Activated CD4-positive, alpha-beta T cell treated with anti-CD3 and anti-CD28 coated beads, Interleukin-2, amount 10 ng/mL, durations not matched to agents 24 days and 14 days (primary cell): ENCODE measurements at regions not wholly inside any gene's neighbourhood (a gene's known extent, or its start where the extent isn't known, plus 50 kb on each side); places are given as distances from the start of the nearest gene placed in this dataset.
"Not testable (repeated sequence)": the region's sequence is repeated elsewhere in the genome, so short reads cannot be mapped to it uniquely, and the experiment has no call there.

Source experiments
- DNase-seq: peaks from one replicate; pipeline ENCODE4 v3.0.0; 2022
- H3K27ac Mint-ChIP-seq: one replicate; pipeline ENCODE4 v1.8.0; 2022; ENCODE audit warnings: mild to moderate bottlenecking, mixed read lengths
- H3K27me3 Mint-ChIP-seq: one replicate; pipeline ENCODE4 v1.8.0; 2022; ENCODE audit warnings: mixed read lengths
- H3K36me3 Mint-ChIP-seq: one replicate; pipeline ENCODE4 v1.8.0; 2022; ENCODE audit warnings: low read depth, mild to moderate bottlenecking, mixed read lengths
- H3K4me1 Mint-ChIP-seq: one replicate; pipeline ENCODE4 v1.8.0; 2021; ENCODE audit warnings: mixed read lengths
- H3K4me3 Mint-ChIP-seq: one replicate; pipeline ENCODE4 v1.8.0; 2022; ENCODE audit warnings: mild to moderate bottlenecking, moderate library complexity, mixed read lengths
- H3K9me3 Mint-ChIP-seq: one replicate; pipeline ENCODE4 v1.8.0; 2021; ENCODE audit warnings: mixed read lengths
- intact Hi-C: fragments of 100-400 bp; cut with micrococcal nuclease; formaldehyde crosslinking; loops from one replicate; pipeline ENCODE4 v1.15.1; 2023

- Mint-ChIP-seq H3K27me3 (peaks cover 2% of the 10 kb centered on the region), H3K27ac (no peak overlapping the region), H3K36me3 (no peaks in the 10 kb centered on the region), H3K9me3 (peaks cover 3% of the 10 kb centered on the region), H3K4me1 (no peaks in the 10 kb centered on the region), H3K4me3 (no peak overlapping the region)
- intact Hi-C loops = no loop called here
- no peak for DNase-seq
Measured at GRCh38 chr13:50645092-50645491, 198.4 kb downstream of the DLEU7 start.

GRCh38 chr13:50646070-50646469, 197.4 kb downstream of the DLEU7 start:
- intact Hi-C loops = no loop called here
- H3K27ac Mint-ChIP-seq = no peak overlapping the region
- H3K4me3 Mint-ChIP-seq = no peak overlapping the region
- peaks cover 5% of the 10 kb centered on the region for H3K9me3 Mint-ChIP-seq
- peaks cover 4% of the 10 kb centered on the region for H3K27me3 Mint-ChIP-seq
- no peaks in the 10 kb centered on the region for H3K36me3 Mint-ChIP-seq
- DNase-seq = no peak
- no peaks in the 10 kb centered on the region for H3K4me1 Mint-ChIP-seq

GRCh38 chr13:50649211-50649610, 194.3 kb downstream of the DLEU7 start:
- Mint-ChIP-seq H3K4me3 (no peak overlapping the region), H3K9me3 (peaks cover 5% of the 10 kb centered on the region), H3K36me3 (no peaks in the 10 kb centered on the region), H3K4me1 (no peaks in the 10 kb centered on the region), H3K27me3 (peaks cover 9% of the 10 kb centered on the region), H3K27ac (no peak overlapping the region)
- intact Hi-C loops = no loop called here
- no peak for DNase-seq

GRCh38 chr13:50650592-50651504, 192.6 kb downstream of the DLEU7 start:
- intact Hi-C loops = no loop called here
- Mint-ChIP-seq H3K4me1 (no peaks in the 10 kb centered on the region), H3K9me3 (peaks cover 5% of the 10 kb centered on the region), H3K27me3 (peaks cover 14% of the 10 kb centered on the region), H3K36me3 (no peaks in the 10 kb centered on the region), H3K27ac (no peak overlapping the region), H3K4me3 (no peak overlapping the region)
- no peak for DNase-seq

- Mint-ChIP-seq H3K27me3 (peaks cover 17% of the 10 kb centered on the region), H3K27ac (no peak overlapping the region), H3K36me3 (no peaks in the 10 kb centered on the region), H3K9me3 (peaks cover 5% of the 10 kb centered on the region), H3K4me3 (no peak overlapping the region), H3K4me1 (no peaks in the 10 kb centered on the region)
- intact Hi-C loops = no loop called here
- no peak for DNase-seq
Measured at GRCh38 chr13:50651922-50652321, 191.6 kb downstream of the DLEU7 start.

GRCh38 chr13:50654331-50654730, 189.2 kb downstream of the DLEU7 start:
- no peaks in the 10 kb centered on the region for H3K36me3 Mint-ChIP-seq
- H3K9me3 Mint-ChIP-seq = peaks cover 5% of the 10 kb centered on the region
- H3K27me3 Mint-ChIP-seq = peaks cover 19% of the 10 kb centered on the region
- no peak overlapping the region for H3K4me3 Mint-ChIP-seq
- no peak for DNase-seq
- intact Hi-C loops = no loop called here
- H3K27ac Mint-ChIP-seq = no peak overlapping the region
- no peaks in the 10 kb centered on the region for H3K4me1 Mint-ChIP-seq

GRCh38 chr13:50661881-50662280, 181.6 kb downstream of the DLEU7 start:
- H3K36me3 Mint-ChIP-seq, intact Hi-C loops, H3K4me1 Mint-ChIP-seq, H3K4me3 Mint-ChIP-seq, DNase-seq, H3K27me3 Mint-ChIP-seq, H3K27ac Mint-ChIP-seq: not testable (repeated sequence)
- peaks cover 13% of the 10 kb centered on the region for H3K9me3 Mint-ChIP-seq

- no peak overlapping the region for H3K4me3 Mint-ChIP-seq
- DNase-seq = no peak
- no peaks in the 10 kb centered on the region for H3K36me3 Mint-ChIP-seq
- no peak overlapping the region for H3K27ac Mint-ChIP-seq
- intact Hi-C loops = no loop called here
- no peaks in the 10 kb centered on the region for H3K4me1 Mint-ChIP-seq
- H3K9me3 Mint-ChIP-seq = peaks cover 13% of the 10 kb centered on the region
- peaks cover 3% of the 10 kb centered on the region for H3K27me3 Mint-ChIP-seq
Measured at GRCh38 chr13:50664951-50665350, 178.5 kb downstream of the DLEU7 start.

- intact Hi-C loops = no loop called here
- no peaks in the 10 kb centered on the region for H3K4me1 Mint-ChIP-seq
- no peak overlapping the region for H3K4me3 Mint-ChIP-seq
- H3K27ac Mint-ChIP-seq = no peak overlapping the region
- no peak for DNase-seq
- no peaks in the 10 kb centered on the region for H3K36me3 Mint-ChIP-seq
- H3K27me3 Mint-ChIP-seq = peaks cover 10% of the 10 kb centered on the region
- H3K9me3 Mint-ChIP-seq = peaks cover 13% of the 10 kb centered on the region
Measured at GRCh38 chr13:50668049-50668448, 175.4 kb downstream of the DLEU7 start.

- H3K9me3 Mint-ChIP-seq = peaks cover 13% of the 10 kb centered on the region
- no peaks in the 10 kb centered on the region for H3K36me3 Mint-ChIP-seq
- no peak for DNase-seq
- H3K27ac Mint-ChIP-seq = no peak overlapping the region
- H3K4me1 Mint-ChIP-seq = no peaks in the 10 kb centered on the region
- peaks cover 10% of the 10 kb centered on the region for H3K27me3 Mint-ChIP-seq
- intact Hi-C loops = no loop called here
- no peak overlapping the region for H3K4me3 Mint-ChIP-seq
Measured at GRCh38 chr13:50668691-50669271, 174.7 kb downstream of the DLEU7 start.

- Mint-ChIP-seq H3K27me3 (peaks cover 11% of the 10 kb centered on the region), H3K4me1 (no peaks in the 10 kb centered on the region), H3K27ac (no peak overlapping the region), H3K4me3 (no peak overlapping the region), H3K9me3 (peaks cover 12% of the 10 kb centered on the region), H3K36me3 (no peaks in the 10 kb centered on the region)
- no peak for DNase-seq
- intact Hi-C loops = loop anchor here (5.0 kb wide), 1 partner anchor 858 kb away; no protein-coding TSS in a partner anchor
Measured at GRCh38 chr13:50670272-50670671, 173.2 kb downstream of the DLEU7 start.

GRCh38 chr13:50670847-50671496, 172.5 kb downstream of the DLEU7 start:
- no peaks in the 10 kb centered on the region for H3K36me3 Mint-ChIP-seq
- H3K4me1 Mint-ChIP-seq = no peaks in the 10 kb centered on the region
- intact Hi-C loops = loop anchor here (5.0 kb wide), 1 partner anchor 859 kb away; no protein-coding TSS in a partner anchor
- H3K27ac Mint-ChIP-seq = no peak overlapping the region
- DNase-seq = no peak
- peaks cover 9% of the 10 kb centered on the region for H3K9me3 Mint-ChIP-seq
- no peak overlapping the region for H3K4me3 Mint-ChIP-seq
- peaks cover 11% of the 10 kb centered on the region for H3K27me3 Mint-ChIP-seq

- no peak overlapping the region for H3K4me3 Mint-ChIP-seq
- H3K4me1 Mint-ChIP-seq = no peaks in the 10 kb centered on the region
- H3K36me3 Mint-ChIP-seq = no peaks in the 10 kb centered on the region
- DNase-seq = no peak
- peaks cover 10% of the 10 kb centered on the region for H3K27me3 Mint-ChIP-seq
- intact Hi-C loops = loop anchor here (5.0 kb wide), 1 partner anchor 859 kb away; no protein-coding TSS in a partner anchor
- peaks cover 4% of the 10 kb centered on the region for H3K9me3 Mint-ChIP-seq
- H3K27ac Mint-ChIP-seq = no peak overlapping the region
Measured at GRCh38 chr13:50671497-50671850, 172.0 kb downstream of the DLEU7 start.

GRCh38 chr13:50672025-50672424, 171.5 kb downstream of the DLEU7 start:
- Mint-ChIP-seq H3K4me1 (no peaks in the 10 kb centered on the region), H3K27me3 (peaks cover 9% of the 10 kb centered on the region), H3K4me3 (no peak overlapping the region), H3K27ac (no peak overlapping the region), H3K9me3 (peaks cover 4% of the 10 kb centered on the region), H3K36me3 (no peaks in the 10 kb centered on the region)
- intact Hi-C loops = loop anchor here (5.0 kb wide), 1 partner anchor 860 kb away; no protein-coding TSS in a partner anchor
- no peak for DNase-seq
